DOHH2 (cell line): ENCODE measurements at regions not wholly inside any gene's neighbourhood (a gene's known extent, or its start where the extent isn't known, plus 50 kb on each side); places are given as distances from the start of the nearest gene placed in this dataset.
A peak's percentile ranks its signal among the peaks of the same experiment; 100 is the strongest.

Source experiments
- H3F3A ChIP-seq: fragments of 200-600 bp; sonication (generic), shearing (Covaris generic); 2 replicates; pipeline ENCODE4 v1.6.0; 2016; ENCODE audit warnings: antibody characterized with exemption, mild to moderate bottlenecking; ENCODE audit not compliant: control insufficient read depth, insufficient read depth
- H3K27ac ChIP-seq: fragments of 200-600 bp; sonication (generic); 2 replicates; pipeline ENCODE4 v1.5.1; 2014; ENCODE audit warnings: low read depth, mild to moderate bottlenecking, low read length, moderate library complexity
- H3K27me3 ChIP-seq: fragments of 200-600 bp; sonication (generic); 2 replicates; pipeline ENCODE4 v1.6.1; 2014; ENCODE audit warnings: mild to moderate bottlenecking, low read length, mixed read lengths; ENCODE audit not compliant: control insufficient read depth
- H3K36me3 ChIP-seq: fragments of 200-600 bp; sonication (generic); 2 replicates; pipeline ENCODE4 v1.6.1; 2014; ENCODE audit warnings: mild to moderate bottlenecking, low read length, moderate library complexity, mixed read lengths; ENCODE audit not compliant: control insufficient read depth
- H3K4me1 ChIP-seq: fragments of 200-600 bp; sonication (generic); 2 replicates; pipeline ENCODE4 v1.6.1; 2014; ENCODE audit warnings: mild to moderate bottlenecking, low read length, mixed read lengths; ENCODE audit not compliant: control insufficient read depth
- H3K4me2 ChIP-seq: fragments of 200-600 bp; sonication (generic); 2 replicates; pipeline ENCODE4 v1.6.0; 2014; ENCODE audit warnings: mild to moderate bottlenecking, low read length, moderate library complexity
- H3K4me3 ChIP-seq: fragments of 200-600 bp; sonication (generic); 2 replicates; pipeline ENCODE4 v1.5.1; 2014; ENCODE audit warnings: mild to moderate bottlenecking, low read length, mixed read lengths
- H3K79me2 ChIP-seq: fragments of 200-600 bp; sonication (generic); 2 replicates; pipeline ENCODE4 v1.6.1; 2014; ENCODE audit warnings: mild to moderate bottlenecking, low read length, mixed read lengths; ENCODE audit not compliant: control insufficient read depth
- H3K9me2 ChIP-seq: fragments of 200-600 bp; sonication (generic); replicated peaks from 2 replicates; pipeline ENCODE4 v1.6.1; 2014; ENCODE audit warnings: mild to moderate bottlenecking, low read length, mixed read lengths; ENCODE audit not compliant: control insufficient read depth
- H3K9me3 ChIP-seq: fragments of 200-600 bp; sonication (generic); 2 replicates; pipeline ENCODE4 v1.6.1; 2014; ENCODE audit warnings: antibody characterized with exemption, low read length, mixed read lengths; ENCODE audit not compliant: control insufficient read depth, insufficient read depth
- H4K20me1 ChIP-seq: fragments of 200-600 bp; sonication (generic); 2 replicates; pipeline ENCODE4 v1.6.0; 2014; ENCODE audit warnings: low read depth, mild to moderate bottlenecking, antibody characterized with exemption, low read length, moderate library complexity; ENCODE audit not compliant: control insufficient read depth, insufficient read depth
- CTCF ChIP-seq: fragments of 200-600 bp; sonication (generic); IDR thresholded peaks from one replicate; pipeline ENCODE4 v1.5.1; 2014; ENCODE audit warnings: antibody characterized with exemption, mild to moderate bottlenecking, low read depth, low read length; ENCODE audit not compliant: poor library complexity, severe bottlenecking
- EZH2phosphoT487 ChIP-seq: fragments of 200-600 bp; sonication (generic); IDR thresholded peaks from 2 replicates; pipeline ENCODE4 v1.6.1; 2017; ENCODE audit warnings: borderline replicate concordance, mild to moderate bottlenecking, antibody characterized with exemption, low read length, moderate library complexity, mixed read lengths

- Histone ChIP-seq H3K4me1 (no peaks in the 10 kb centered on the region), H3K27ac (no peak overlapping the region), H3F3A (no peaks in the 10 kb centered on the region), H3K4me2 (no peak overlapping the region), H3K9me2 (no peaks in the 10 kb centered on the region), H3K9me3 (no peaks in the 10 kb centered on the region), H3K36me3 (no peaks in the 10 kb centered on the region), H3K4me3 (no peak overlapping the region), H3K27me3 (no peaks in the 10 kb centered on the region), H4K20me1 (no peaks in the 10 kb centered on the region), H3K79me2 (no peaks in the 10 kb centered on the region)
- TF ChIP-seq CTCF = no peak
- TF ChIP-seq EZH2phosphoT487 = no peak
Measured at GRCh38 chr5:167720676-167721260, 570.7 kb upstream of the WWC1 start.

GRCh38 chr5:167721926-167722440 lies 569.5 kb upstream of the WWC1 start:
- H4K20me1 ChIP-seq = no peaks in the 10 kb centered on the region
- H3K4me2 ChIP-seq = no peak overlapping the region
- no peak overlapping the region for H3K27ac ChIP-seq
- no peaks in the 10 kb centered on the region for H3K9me2 ChIP-seq
- no peak overlapping the region for H3K4me3 ChIP-seq
- no peaks in the 10 kb centered on the region for H3K4me1 ChIP-seq
- no peaks in the 10 kb centered on the region for H3K9me3 ChIP-seq
- no peaks in the 10 kb centered on the region for H3F3A ChIP-seq
- no peaks in the 10 kb centered on the region for H3K27me3 ChIP-seq
- TF ChIP-seq CTCF (no peak), EZH2phosphoT487 (no peak)
- H3K36me3 ChIP-seq = no peaks in the 10 kb centered on the region
- H3K79me2 ChIP-seq = no peaks in the 10 kb centered on the region

GRCh38 chr5:167723254-167723871 lies 568.1 kb upstream of the WWC1 start:
- Histone ChIP-seq H3F3A (no peaks in the 10 kb centered on the region), H3K9me3 (no peaks in the 10 kb centered on the region), H4K20me1 (no peaks in the 10 kb centered on the region), H3K4me1 (no peaks in the 10 kb centered on the region), H3K79me2 (no peaks in the 10 kb centered on the region), H3K4me2 (peak overlapping the region; percentile 25; the same call in 1 of the 2 replicates), H3K36me3 (no peaks in the 10 kb centered on the region), H3K4me3 (no peak overlapping the region), H3K27ac (no peak overlapping the region), H3K27me3 (no peaks in the 10 kb centered on the region), H3K9me2 (no peaks in the 10 kb centered on the region)
- TF ChIP-seq CTCF (peak; percentile 90), EZH2phosphoT487 (no peak)
